H1 (cell line): ENCODE measurements at regions not wholly inside any gene's neighbourhood (a gene's known extent, or its start where the extent isn't known, plus 50 kb on each side); places are given as distances from the start of the nearest gene placed in this dataset.
A peak's percentile ranks its signal among the peaks of the same experiment; 100 is the strongest.

Source experiments
- CTCF ChIA-PET: fragments of 300-600 bp; sonication (Branson Sonifier 250); formaldehyde crosslinking; loops from one replicate; lab custom pipeline; 2021; ENCODE audit not compliant: partially characterized antibody; lab: Charles Lee
- POLR2A ChIA-PET: fragments of 300-600 bp; sonication (Branson Sonifier 250); formaldehyde crosslinking; loops from one replicate; lab custom pipeline; 2021; ENCODE audit warnings: inconsistent platforms; ENCODE audit not compliant: partially characterized antibody; lab: Charles Lee
- DNase-seq, 2 experiments: peaks; one replicate each; pipeline versions ENCODE4 v3.0.0 to v3.0.0-alpha.2; 2010 to 2022; ENCODE audit warnings: low spot score in 2 of 2, low read depth in 1 of 2, mixed read lengths in 1 of 2
- FAIRE-seq: peaks from 2 replicates; lab custom pipeline; 2011; peaks lifted over from hg19 to GRCh38; lab: Jason Lieb, UNC
- H2AFZ ChIP-seq: 2 replicates; pipeline ENCODE4 v1.8.1; 2012; ENCODE audit warnings: low read length, inconsistent platforms
- H2AK5ac ChIP-seq: 2 replicates; pipeline ENCODE4 v1.6.1; 2013; ENCODE audit warnings: low read depth, low read length
- H2BK120ac ChIP-seq: replicated peaks from 2 replicates; pipeline ENCODE3; 2013; ENCODE audit warnings: low read depth, low read length, inconsistent platforms
- H2BK12ac ChIP-seq: 2 replicates; pipeline ENCODE4 v1.6.1; 2013; ENCODE audit warnings: low read depth, low read length
- H2BK15ac ChIP-seq: 2 replicates; pipeline ENCODE4 v1.6.1; 2013; ENCODE audit warnings: low read length
- H2BK20ac ChIP-seq: 2 replicates; pipeline ENCODE4 v1.6.1; 2013; ENCODE audit warnings: low read length
- H2BK5ac ChIP-seq: 2 replicates; pipeline ENCODE4 v1.6.1; 2013; ENCODE audit warnings: low read depth, low read length
- H3K14ac ChIP-seq: 2 replicates; pipeline ENCODE4 v1.6.1; 2013; ENCODE audit warnings: inconsistent platforms; ENCODE audit not compliant: insufficient read length
- H3K18ac ChIP-seq: 2 replicates; pipeline ENCODE4 v1.6.1; 2013; ENCODE audit warnings: low read length; ENCODE audit errors: extremely low read depth
- H3K23ac ChIP-seq: 2 replicates; pipeline ENCODE4 v1.6.1; 2013; ENCODE audit warnings: inconsistent platforms; ENCODE audit not compliant: insufficient read length
- H3K23me2 ChIP-seq: 2 replicates; pipeline ENCODE4 v1.6.1; 2013; ENCODE audit warnings: low read depth, low read length
- H3K27ac ChIP-seq: 2 replicates; pipeline ENCODE4 v1.6.1; 2011; ENCODE audit warnings: low read depth, low read length, inconsistent platforms
- H3K27me3 ChIP-seq, 4 experiments: replicated peaks in 1 of 4; 1 replicate in 1 of 4; 2 replicates in 3 of 4; pipeline versions ENCODE4 v1.6.1 to v1.8.1; 2011 to 2013; ENCODE audit warnings: low read length in 3 of 4, mild to moderate bottlenecking in 3 of 4, inconsistent platforms in 2 of 4, mixed read lengths in 2 of 4, moderate library complexity in 1 of 4; ENCODE audit not compliant: control insufficient read depth in 3 of 4, insufficient read depth in 3 of 4; ENCODE audit errors: extremely low read depth in 1 of 4
- H3K36me3 ChIP-seq, 4 experiments: 2 replicates each; pipeline versions ENCODE4 v1.6.1 to v1.8.1; 2011 to 2013; ENCODE audit warnings: mild to moderate bottlenecking in 4 of 4, low read length in 3 of 4, moderate library complexity in 2 of 4, control low read depth in 1 of 4, inconsistent platforms in 1 of 4; ENCODE audit not compliant: insufficient read depth in 4 of 4, control insufficient read depth in 2 of 4
- H3K4ac ChIP-seq: replicated peaks from 2 replicates; pipeline ENCODE3; 2013; ENCODE audit warnings: low read length, low read depth, mixed read lengths, inconsistent platforms; ENCODE audit not compliant: insufficient read length
- H3K4me1 ChIP-seq, 4 experiments: replicated peaks in 1 of 4; 1 replicate in 1 of 4; 2 replicates in 3 of 4; pipeline versions ENCODE4 v1.6.1 to v1.8.1; 2011 to 2013; ENCODE audit warnings: low read length in 3 of 4, inconsistent platforms in 2 of 4, mixed read lengths in 1 of 4; ENCODE audit not compliant: insufficient read depth in 4 of 4, control insufficient read depth in 3 of 4
- H3K4me2 ChIP-seq, 2 experiments: 2 replicates each; pipeline versions ENCODE4 v1.6.1 to v1.8.1; 2011 to 2013; ENCODE audit warnings: low read depth in 2 of 2, low read length in 2 of 2, control low read depth in 1 of 2, inconsistent platforms in 1 of 2, mild to moderate bottlenecking in 1 of 2; ENCODE audit not compliant: insufficient read depth in 1 of 2
- H3K4me3 ChIP-seq, 4 experiments: fragments of 200-600, 300-600 bp in 1 of 4; sonication (generic), shearing (Covaris generic), sonication (Bioruptor Twin) in 1 of 4; 2 replicates each; pipeline versions ENCODE4 v1.5.1 to v1.8.1; 2011 to 2016; ENCODE audit warnings: low read length in 4 of 4, low read depth in 3 of 4, control low read depth in 2 of 4, inconsistent platforms in 2 of 4, mild to moderate bottlenecking in 2 of 4, mixed read lengths in 1 of 4, moderate library complexity in 1 of 4; ENCODE audit not compliant: insufficient read depth in 2 of 4; ENCODE audit errors: extremely low read depth in 1 of 4
- H3K56ac ChIP-seq: replicated peaks from 2 replicates; pipeline ENCODE3; 2013; ENCODE audit warnings: low read depth, mild to moderate bottlenecking, mixed read lengths, low read length, inconsistent platforms; ENCODE audit not compliant: insufficient read length
- H3K79me1 ChIP-seq: 2 replicates; pipeline ENCODE4 v1.6.1; 2013; ENCODE audit warnings: low read depth, low read length, control low read depth
- H3K79me2 ChIP-seq, 2 experiments: 2 replicates each; pipeline versions ENCODE4 v1.6.1 to v1.8.1; 2012 to 2013; ENCODE audit warnings: low read length in 2 of 2, mild to moderate bottlenecking in 2 of 2, inconsistent platforms in 1 of 2; ENCODE audit not compliant: insufficient read depth in 2 of 2, control insufficient read depth in 1 of 2
- H3K9ac ChIP-seq, 4 experiments: replicated peaks in 1 of 4; 1 replicate in 1 of 4; 2 replicates in 3 of 4; pipeline versions ENCODE4 v1.6.1 to v1.8.1; 2011 to 2013; ENCODE audit warnings: low read depth in 3 of 4, low read length in 3 of 4, control low read depth in 2 of 4, mild to moderate bottlenecking in 2 of 4, moderate library complexity in 2 of 4, inconsistent platforms in 1 of 4; ENCODE audit errors: extremely low read depth in 1 of 4
- H3K9me3 ChIP-seq, 2 experiments: 2 replicates each; pipeline versions ENCODE4 v1.6.1 to v1.8.1; 2012 to 2013; ENCODE audit warnings: mild to moderate bottlenecking in 2 of 2, moderate library complexity in 2 of 2, control low read depth in 1 of 2, inconsistent platforms in 1 of 2, low read depth in 1 of 2, low read length in 1 of 2, mixed read lengths in 1 of 2; ENCODE audit not compliant: insufficient read depth in 2 of 2
- H4K20me1 ChIP-seq, 2 experiments: replicated peaks in 1 of 2; 2 replicates each; pipeline versions ENCODE3 to v1.8.1; 2011 to 2013; ENCODE audit warnings: inconsistent platforms in 2 of 2, low read length in 2 of 2, mild to moderate bottlenecking in 1 of 2; ENCODE audit not compliant: insufficient read depth in 2 of 2, control insufficient read depth in 1 of 2
- H4K5ac ChIP-seq: 2 replicates; pipeline ENCODE4 v1.6.1; 2013; ENCODE audit warnings: low read length, low read depth, mixed read lengths, inconsistent platforms; ENCODE audit not compliant: insufficient read length
- H4K8ac ChIP-seq: 2 replicates; pipeline ENCODE4 v1.8.0; 2013; ENCODE audit warnings: mild to moderate bottlenecking, moderate library complexity, low read length, inconsistent platforms; ENCODE audit not compliant: insufficient read depth; ENCODE audit errors: extremely low read depth
- H4K91ac ChIP-seq: replicated peaks from 2 replicates; pipeline ENCODE3; 2013; ENCODE audit warnings: low read length, mixed read lengths, inconsistent platforms; ENCODE audit not compliant: insufficient read length
- CREB1 ChIP-seq: IDR thresholded peaks from 2 replicates; pipeline ENCODE4 v1.6.1; 2012; ENCODE audit warnings: inconsistent platforms
- EGR1 ChIP-seq: IDR thresholded peaks from 2 replicates; pipeline ENCODE4 v1.6.1; 2011; ENCODE audit warnings: low read depth, low read length, borderline replicate concordance
- FOSL1 ChIP-seq: IDR thresholded peaks from 2 replicates; pipeline ENCODE4 v1.6.1; 2011; ENCODE audit warnings: mild to moderate bottlenecking, low read depth, low read length, moderate library complexity; ENCODE audit not compliant: insufficient read depth
- JUN ChIP-seq: IDR thresholded peaks from 2 replicates; pipeline ENCODE4 v1.6.1; 2011; ENCODE audit warnings: low read depth, mild to moderate bottlenecking, improper control_type of control experiment, low read length
- KDM1A ChIP-seq: fragments of 200-600, 300-600 bp; sonication (generic); IDR thresholded peaks from 2 replicates; pipeline ENCODE4 v1.7.1; 2016; ENCODE audit warnings: mild to moderate bottlenecking, low read length, borderline replicate concordance
- POLR2A ChIP-seq, 2 experiments: IDR thresholded peaks; 1 replicate in 1 of 2; 2 replicates in 1 of 2; pipeline ENCODE4 v1.6.1; 2011; ENCODE audit warnings: low read depth in 2 of 2, low read length in 2 of 2, mild to moderate bottlenecking in 2 of 2; ENCODE audit errors: control extremely low read depth in 1 of 2
- TCF12 ChIP-seq: IDR thresholded peaks from 2 replicates; pipeline ENCODE4 v1.6.1; 2011; ENCODE audit warnings: low read depth, mild to moderate bottlenecking, low read length
- TEAD4 ChIP-seq: IDR thresholded peaks from 2 replicates; pipeline ENCODE4 v1.6.1; 2012; ENCODE audit warnings: low read depth, low read length, inconsistent platforms, mixed read lengths
- ZNF274 ChIP-seq: IDR thresholded peaks from 2 replicates; pipeline ENCODE4 v1.7.0; 2012; ENCODE audit warnings: low read length, borderline replicate concordance; ENCODE audit errors: extremely low read depth
- WGBS, 2 experiments: shearing (Covaris generic) in 1 of 2; methylation state at CpG; one replicate each; pipeline versions ENCODE4 v1.1.6 to v1.1.7; 2013 to 2015; ENCODE audit warnings: low lambda C conversion rate in 2 of 2, mixed read lengths in 2 of 2, inconsistent platforms in 1 of 2, low coverage in 1 of 2, missing lambda C conversion rate in 1 of 2; ENCODE audit not compliant: insufficient replicate concordance in 2 of 2, insufficient coverage in 1 of 2, insufficient read length in 1 of 2; ENCODE audit errors: extremely low coverage in 1 of 2, missing lambda C conversion rate in 1 of 2; 5-methylcytosine and 5-hydroxymethylcytosine counted together
- TF ChIP-seq, protein P1 (sequence below): IDR thresholded peaks from 2 replicates; pipeline ENCODE4 v1.6.1; 2012; ENCODE audit warnings: low read length, inconsistent platforms

DNA sequence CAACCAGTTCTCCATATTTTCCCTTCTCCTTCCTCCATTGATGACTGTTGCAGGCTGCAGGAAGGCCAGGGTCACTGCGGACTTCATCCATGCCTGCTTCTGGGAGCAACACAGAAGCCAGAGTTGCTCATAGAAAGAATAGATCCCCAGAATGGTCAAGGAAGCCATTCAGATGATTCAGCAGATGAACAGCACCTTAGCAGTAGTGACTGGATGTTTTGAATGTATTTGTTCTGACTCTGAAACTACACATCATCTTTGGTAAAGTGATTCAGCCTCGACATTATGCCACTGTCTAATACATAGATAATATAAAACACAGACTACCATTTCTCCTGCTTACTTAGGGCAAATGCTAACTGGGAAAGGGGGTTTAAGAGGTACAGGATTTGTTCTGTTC lies 411.6 kb downstream of the RND3 start:
- Histone ChIP-seq H2BK12ac (no peak overlapping the region), H2BK5ac (no peak overlapping the region), H3K79me2 (no peaks in the 10 kb centered on the region), H3K9ac (no peak overlapping the region), H3K14ac (no peak overlapping the region), H3K23me2 (no peaks in the 10 kb centered on the region), H3K36me3 (no peaks in the 10 kb centered on the region), H3K4me1 (no peaks in the 10 kb centered on the region), H4K5ac (no peak overlapping the region), H3K79me1 (no peaks in the 10 kb centered on the region), H3K18ac (no peak overlapping the region), H2AK5ac (no peak overlapping the region), H4K20me1 (no peaks in the 10 kb centered on the region), H2BK15ac (no peak overlapping the region), H4K8ac (no peak overlapping the region), H3K4me2 (no peak overlapping the region), H3K9me3 (no peaks in the 10 kb centered on the region), H2BK120ac (no peak overlapping the region), H2AFZ (peak overlapping the region; percentile 19), H3K27ac (no peak overlapping the region), H4K91ac (no peak overlapping the region), H3K4ac (no peak overlapping the region), H3K27me3 (no peaks in the 10 kb centered on the region), H3K23ac (no peak overlapping the region), H3K56ac (no peak overlapping the region), H2BK20ac (no peak overlapping the region), H3K4me3 (no peak overlapping the region)
- FAIRE-seq = no peak
- CTCF ChIA-PET = no interaction called here
- no peak for DNase-seq
- no peak for TF ChIP-seq TEAD4
- TF ChIP-seq JUN = no peak
- no peak for TF ChIP-seq TCF12
- TF ChIP-seq, protein P1, sequence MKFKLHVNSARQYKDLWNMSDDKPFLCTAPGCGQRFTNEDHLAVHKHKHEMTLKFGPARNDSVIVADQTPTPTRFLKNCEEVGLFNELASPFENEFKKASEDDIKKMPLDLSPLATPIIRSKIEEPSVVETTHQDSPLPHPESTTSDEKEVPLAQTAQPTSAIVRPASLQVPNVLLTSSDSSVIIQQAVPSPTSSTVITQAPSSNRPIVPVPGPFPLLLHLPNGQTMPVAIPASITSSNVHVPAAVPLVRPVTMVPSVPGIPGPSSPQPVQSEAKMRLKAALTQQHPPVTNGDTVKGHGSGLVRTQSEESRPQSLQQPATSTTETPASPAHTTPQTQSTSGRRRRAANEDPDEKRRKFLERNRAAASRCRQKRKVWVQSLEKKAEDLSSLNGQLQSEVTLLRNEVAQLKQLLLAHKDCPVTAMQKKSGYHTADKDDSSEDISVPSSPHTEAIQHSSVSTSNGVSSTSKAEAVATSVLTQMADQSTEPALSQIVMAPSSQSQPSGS = no peak
- no peak for TF ChIP-seq POLR2A (IDR thresholded peaks at IDR 0.05; ENCODE audit: control extremely low read depth in 1 of 2, low read depth in 2 of 2, low read length in 2 of 2)
- TF ChIP-seq KDM1A = no peak
- no peak for TF ChIP-seq ZNF274
- no peak for TF ChIP-seq CREB1
- TF ChIP-seq EGR1 = no peak
- no peak for TF ChIP-seq FOSL1
- WGBS, 2 experiments = 87% methylated on average over 2 of the region's 2 CpGs; no CpG with 5 or more reads in 1 of the 2 experiments
- POLR2A ChIA-PET = no interaction called here
